ENCODE measurements at regions not wholly inside any gene's neighbourhood (a gene's known extent, or its start where the extent isn't known, plus 50 kb on each side); places are given as distances from the start of the nearest gene placed in this dataset.

DNA sequence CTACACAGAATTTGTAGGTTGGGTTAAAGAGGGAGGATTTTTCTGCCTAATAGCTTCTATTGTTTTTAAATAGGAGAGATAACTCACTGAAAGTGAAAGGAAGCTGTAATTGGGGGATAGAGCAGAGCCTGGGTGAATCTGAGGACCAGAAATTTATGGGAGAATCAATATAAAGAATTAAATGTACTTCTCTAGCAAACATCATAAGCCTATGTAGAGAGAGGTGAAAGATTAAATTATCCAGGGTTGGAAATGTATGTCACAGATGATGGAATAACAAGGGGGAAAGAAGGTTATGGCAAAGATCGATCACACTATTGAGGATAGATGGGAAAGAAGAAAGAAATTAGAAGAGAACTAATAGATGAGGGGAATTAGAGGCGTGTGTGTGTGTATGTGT, 104.4 kb upstream of the DCAF8L1 start:
- no peak overlapping the region for H3K4me3 ChIP-seq
- H3K9me3 ChIP-seq: no peaks in the 10 kb centered on the region

GRCh38 chrX:28058901-28059300, 77.7 kb upstream of the DCAF8L1 start:
- Histone ChIP-seq H3K4me1 (no peaks in the 10 kb centered on the region), H3K27me3 (no peaks in the 10 kb centered on the region), H3K36me3 (no peaks in the 10 kb centered on the region), H3K9me3 (no peaks in the 10 kb centered on the region), H3K4me3 (no peak overlapping the region), H3K27ac (no peak overlapping the region)
- WGBS: 37% methylated on average over 2 of the region's 2 CpGs
- TF ChIP-seq EP300 (IDR thresholded peaks at IDR 0.05) (no peak), POLR2A (IDR thresholded peaks at IDR 0.05) (no peak), POLR2AphosphoS5 (IDR thresholded peaks at IDR 0.05) (no peak)
- TF ChIP-seq, protein P1, sequence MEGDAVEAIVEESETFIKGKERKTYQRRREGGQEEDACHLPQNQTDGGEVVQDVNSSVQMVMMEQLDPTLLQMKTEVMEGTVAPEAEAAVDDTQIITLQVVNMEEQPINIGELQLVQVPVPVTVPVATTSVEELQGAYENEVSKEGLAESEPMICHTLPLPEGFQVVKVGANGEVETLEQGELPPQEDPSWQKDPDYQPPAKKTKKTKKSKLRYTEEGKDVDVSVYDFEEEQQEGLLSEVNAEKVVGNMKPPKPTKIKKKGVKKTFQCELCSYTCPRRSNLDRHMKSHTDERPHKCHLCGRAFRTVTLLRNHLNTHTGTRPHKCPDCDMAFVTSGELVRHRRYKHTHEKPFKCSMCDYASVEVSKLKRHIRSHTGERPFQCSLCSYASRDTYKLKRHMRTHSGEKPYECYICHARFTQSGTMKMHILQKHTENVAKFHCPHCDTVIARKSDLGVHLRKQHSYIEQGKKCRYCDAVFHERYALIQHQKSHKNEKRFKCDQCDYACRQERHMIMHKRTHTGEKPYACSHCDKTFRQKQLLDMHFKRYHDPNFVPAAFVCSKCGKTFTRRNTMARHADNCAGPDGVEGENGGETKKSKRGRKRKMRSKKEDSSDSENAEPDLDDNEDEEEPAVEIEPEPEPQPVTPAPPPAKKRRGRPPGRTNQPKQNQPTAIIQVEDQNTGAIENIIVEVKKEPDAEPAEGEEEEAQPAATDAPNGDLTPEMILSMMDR (IDR thresholded peaks at IDR 0.05): no peak
- no peak for DNase-seq (ENCODE audit: low spot score in 2 of 2)

More for the DNA sequence above, 104.4 kb upstream of the DCAF8L1 start:
- no peak for DNase-seq (ENCODE audit: low spot score in 2 of 2)
- Histone ChIP-seq H3K4me1 (no peaks in the 10 kb centered on the region), H3K36me3 (no peaks in the 10 kb centered on the region), H3K27me3 (no peaks in the 10 kb centered on the region), H3K27ac (no peak overlapping the region)
- TF ChIP-seq, protein P1 (IDR thresholded peaks at IDR 0.05): no peak
- TF ChIP-seq POLR2AphosphoS5 (IDR thresholded peaks at IDR 0.05): no peak
- no peak for TF ChIP-seq EP300 (IDR thresholded peaks at IDR 0.05)
- 67% methylated on average over 2 of the region's 2 CpGs for WGBS

GRCh38 chrX:28042826-28043564, 61.7 kb upstream of the DCAF8L1 start:
- Histone ChIP-seq H3K4me3 (no peak overlapping the region), H3K27ac (no peak overlapping the region), H3K36me3 (no peaks in the 10 kb centered on the region), H3K4me1 (no peaks in the 10 kb centered on the region), H3K9me3 (no peaks in the 10 kb centered on the region), H3K27me3 (no peaks in the 10 kb centered on the region)
- 85% methylated on average over 26 of the region's 27 CpGs for WGBS
- TF ChIP-seq, protein P1 (IDR thresholded peaks at IDR 0.05): no peak
- TF ChIP-seq POLR2AphosphoS5 (IDR thresholded peaks at IDR 0.05): no peak
- no peak for TF ChIP-seq EP300 (IDR thresholded peaks at IDR 0.05)
- TF ChIP-seq POLR2A (IDR thresholded peaks at IDR 0.05): no peak
- DNase-seq (ENCODE audit: low spot score in 2 of 2): peak in 1 of 2 donors; percentile 32

DNA sequence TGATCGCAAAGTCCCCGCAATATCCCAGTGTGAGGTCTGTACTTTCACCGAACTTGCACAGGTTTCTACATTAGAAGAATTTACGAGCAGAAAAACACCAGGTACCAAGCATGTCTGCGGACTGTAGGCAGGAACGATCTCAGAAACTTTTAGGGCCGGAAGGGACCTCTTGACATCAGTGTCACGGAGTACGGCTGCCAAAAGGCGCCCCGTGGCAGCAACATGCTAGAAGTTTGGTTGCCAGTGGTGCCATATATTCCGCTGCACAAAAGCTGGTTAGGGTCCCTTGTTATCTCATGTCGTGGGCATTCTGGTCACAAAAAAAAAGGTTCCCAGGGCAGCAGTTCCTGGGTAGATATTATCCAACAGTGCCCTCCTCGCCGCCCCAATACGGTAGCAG, 61.0 kb upstream of the DCAF8L1 start:
- Histone ChIP-seq H3K27ac (no peak overlapping the region), H3K4me1 (no peaks in the 10 kb centered on the region), H3K4me3 (no peak overlapping the region), H3K27me3 (no peaks in the 10 kb centered on the region), H3K36me3 (no peaks in the 10 kb centered on the region), H3K9me3 (no peaks in the 10 kb centered on the region)
- no peak for DNase-seq (ENCODE audit: low spot score in 2 of 2)
- TF ChIP-seq POLR2AphosphoS5 (IDR thresholded peaks at IDR 0.05) (no peak), POLR2A (IDR thresholded peaks at IDR 0.05) (no peak), EP300 (IDR thresholded peaks at IDR 0.05) (no peak)
- TF ChIP-seq, protein P1 (IDR thresholded peaks at IDR 0.05): no peak
- WGBS: 88% methylated on average over 14 of the region's 16 CpGs

- H3K4me3 ChIP-seq: no peak overlapping the region
- H3K36me3 ChIP-seq: no peaks in the 10 kb centered on the region
- WGBS: 80% methylated on average over 7 of the region's 8 CpGs
- peak in 1 of 2 donors; percentile 25 for DNase-seq (ENCODE audit: low spot score in 2 of 2)
- no peaks in the 10 kb centered on the region for H3K4me1 ChIP-seq
- H3K27ac ChIP-seq: no peak overlapping the region
- H3K27me3 ChIP-seq: no peaks in the 10 kb centered on the region
- TF ChIP-seq EP300 (IDR thresholded peaks at IDR 0.05): no peak
- TF ChIP-seq POLR2A (IDR thresholded peaks at IDR 0.05): no peak
- no peak for TF ChIP-seq POLR2AphosphoS5 (IDR thresholded peaks at IDR 0.05)
- TF ChIP-seq, protein P1 (IDR thresholded peaks at IDR 0.05): no peak
- H3K9me3 ChIP-seq: no peaks in the 10 kb centered on the region
Measured at GRCh38 chrX:28039258-28039657, 58.0 kb upstream of the DCAF8L1 start.

All from suprapubic skin (tissue), 4 donors.